CD4-positive, alpha-beta T cell treated with Interferon gamma for 1 hour (primary cell): ENCODE measurements at regions not wholly inside any gene's neighbourhood (a gene's known extent, or its start where the extent isn't known, plus 50 kb on each side); places are given as distances from the start of the nearest gene placed in this dataset.

Source experiments
- DNase-seq: peaks from one replicate; pipeline ENCODE4 v3.0.0-alpha.2; 2020

- no peak for DNase-seq
Measured at GRCh38 chr20:62563561-62563960, 78.7 kb upstream of the SLCO4A1 start.

- DNase-seq = no peak
Measured at GRCh38 chr20:62564456-62565245, 77.7 kb upstream of the SLCO4A1 start.

DNA sequence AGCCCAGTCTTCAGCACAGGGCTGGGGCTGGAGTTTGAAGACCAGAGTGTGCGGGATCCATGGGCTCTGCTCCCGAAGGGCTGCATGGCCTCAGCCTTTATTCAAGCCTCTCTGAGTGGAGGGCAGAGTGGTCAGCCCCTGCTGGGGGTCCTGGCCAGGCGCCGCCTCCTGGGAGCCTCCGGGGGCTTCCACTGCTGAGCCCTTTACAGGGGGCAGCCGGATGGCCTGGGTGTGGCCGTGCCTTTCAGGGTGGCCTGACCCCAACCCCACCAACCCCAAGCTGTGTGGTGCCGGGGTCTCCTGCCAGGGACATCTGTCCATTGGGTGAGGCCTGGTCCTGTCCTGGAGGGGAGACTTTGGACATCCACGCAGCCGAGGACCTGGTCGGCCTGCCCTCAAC lies 76.0 kb upstream of the SLCO4A1 start:
- no peak for DNase-seq

DNA sequence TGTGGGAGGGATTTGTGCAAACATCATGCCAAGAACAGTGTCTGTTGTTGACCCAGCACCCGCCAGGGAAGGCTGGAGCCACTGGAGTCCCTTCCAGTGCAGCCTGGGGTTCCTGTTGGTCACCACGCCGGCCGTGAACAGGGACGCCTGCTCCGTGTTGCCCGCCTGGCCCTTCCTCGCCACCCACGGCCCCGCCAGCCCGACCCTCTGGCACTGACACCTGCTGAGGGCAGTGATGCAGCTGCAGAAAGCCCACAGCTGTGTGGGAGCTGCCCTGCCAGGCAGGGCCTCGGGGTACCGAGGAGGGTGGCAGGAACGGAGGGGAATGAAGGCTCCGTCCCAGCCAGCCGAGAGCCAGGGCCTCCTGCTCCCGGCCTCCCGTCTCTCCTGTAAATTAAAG lies 75.5 kb upstream of the SLCO4A1 start:
- no peak for DNase-seq

- DNase-seq = no peak
Measured at GRCh38 chr20:62567246-62568044, 74.9 kb upstream of the SLCO4A1 start.

DNA sequence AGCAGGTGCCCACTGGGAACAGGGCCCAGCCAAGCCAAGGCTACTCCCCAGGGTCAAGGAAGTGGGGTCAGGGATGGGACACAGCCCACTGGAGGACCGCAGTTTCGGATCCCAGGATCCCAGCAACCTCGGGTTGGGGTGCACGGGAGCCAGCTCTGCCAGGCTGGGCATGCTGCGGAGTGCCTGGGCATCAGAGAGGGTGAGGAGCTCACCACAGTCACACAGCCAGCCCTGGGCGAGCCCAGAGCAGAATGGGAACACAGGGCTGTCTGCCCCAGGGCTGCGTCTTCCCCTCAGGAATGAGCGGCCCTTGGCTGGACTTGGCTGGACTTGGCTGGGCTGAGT lies 74.3 kb upstream of the SLCO4A1 start:
- no peak for DNase-seq

- no peak for DNase-seq
Measured at GRCh38 chr20:62569615-62570014, 72.7 kb upstream of the SLCO4A1 start.

DNA sequence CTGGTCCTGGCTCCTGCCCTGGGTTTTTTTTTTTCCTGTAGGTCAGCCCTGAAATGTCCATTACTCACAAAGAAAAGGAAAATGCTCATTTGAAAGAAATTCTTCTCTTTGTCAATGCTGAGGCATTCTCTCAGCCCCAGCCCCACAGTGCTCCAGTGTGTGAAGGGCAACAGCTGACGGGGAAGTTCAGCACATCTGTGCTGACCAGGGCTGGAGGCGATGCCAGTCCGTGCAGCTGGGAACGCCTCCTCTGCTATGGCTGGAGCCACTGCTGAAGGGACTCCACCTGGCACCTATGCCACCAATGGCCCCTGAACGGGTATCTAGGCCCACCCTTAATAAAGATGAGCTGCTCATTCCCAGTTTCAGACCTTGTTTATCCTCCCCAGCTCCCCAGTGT lies 71.9 kb upstream of the SLCO4A1 start:
- DNase-seq = no peak

GRCh38 chr20:62570897-62571668 lies 71.2 kb upstream of the SLCO4A1 start:
- no peak for DNase-seq

DNA sequence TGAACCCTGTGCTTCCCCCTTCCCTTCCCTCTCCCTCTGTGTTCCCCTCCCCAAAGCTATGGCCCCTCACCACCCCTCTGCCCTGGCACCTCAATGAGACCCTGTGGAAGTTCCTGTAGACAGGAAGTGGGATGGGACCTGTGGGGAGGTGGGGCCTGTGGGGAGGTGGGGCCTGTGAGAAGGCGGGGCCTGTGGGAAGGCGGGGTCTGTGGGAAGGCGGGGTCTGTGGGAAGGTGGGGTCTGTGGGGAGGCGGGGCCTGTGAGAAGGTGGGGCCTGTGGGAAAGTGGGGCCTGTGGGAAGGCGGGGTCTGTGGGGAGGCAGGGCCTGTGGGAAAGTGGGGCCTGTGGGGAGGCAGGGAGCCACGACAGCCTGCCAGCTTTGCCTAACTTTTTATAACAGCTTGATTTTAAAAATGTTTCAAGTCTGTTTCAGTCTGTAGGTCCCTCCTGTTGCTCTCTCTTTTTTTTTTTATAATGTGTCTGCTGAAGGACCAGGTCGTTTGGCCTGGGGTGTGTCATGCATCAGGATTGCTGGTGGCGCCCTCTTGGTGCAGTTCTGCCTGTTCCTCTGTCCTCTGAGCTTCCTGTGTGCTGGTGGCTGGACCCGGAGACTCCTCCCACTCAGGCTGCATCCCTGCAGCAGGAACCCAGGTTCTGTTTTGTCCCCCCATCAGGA lies 70.5 kb upstream of the SLCO4A1 start:
- no peak for DNase-seq

GRCh38 chr20:62572980-62573379 lies 69.3 kb upstream of the SLCO4A1 start:
- DNase-seq = no peak

DNA sequence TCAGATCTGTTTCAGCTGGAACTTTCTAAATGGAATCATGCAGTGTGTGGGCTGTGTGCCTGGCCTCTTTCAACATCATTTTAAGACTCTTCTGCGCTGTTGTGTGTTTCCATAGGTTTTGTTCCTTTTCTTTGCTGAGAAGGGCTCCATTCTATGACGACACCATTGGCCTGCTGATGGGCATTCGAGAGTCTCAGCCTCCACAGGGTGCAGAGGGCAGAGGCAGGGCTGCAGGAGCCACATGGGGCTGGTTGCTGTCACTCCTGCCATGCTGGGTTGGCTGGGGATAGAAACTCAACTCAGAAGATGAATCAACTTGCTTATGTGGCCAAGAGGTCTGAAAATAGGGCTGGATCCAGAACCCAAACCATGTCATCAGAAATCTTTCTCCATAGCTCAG lies 68.5 kb upstream of the SLCO4A1 start:
- no peak for DNase-seq

DNA sequence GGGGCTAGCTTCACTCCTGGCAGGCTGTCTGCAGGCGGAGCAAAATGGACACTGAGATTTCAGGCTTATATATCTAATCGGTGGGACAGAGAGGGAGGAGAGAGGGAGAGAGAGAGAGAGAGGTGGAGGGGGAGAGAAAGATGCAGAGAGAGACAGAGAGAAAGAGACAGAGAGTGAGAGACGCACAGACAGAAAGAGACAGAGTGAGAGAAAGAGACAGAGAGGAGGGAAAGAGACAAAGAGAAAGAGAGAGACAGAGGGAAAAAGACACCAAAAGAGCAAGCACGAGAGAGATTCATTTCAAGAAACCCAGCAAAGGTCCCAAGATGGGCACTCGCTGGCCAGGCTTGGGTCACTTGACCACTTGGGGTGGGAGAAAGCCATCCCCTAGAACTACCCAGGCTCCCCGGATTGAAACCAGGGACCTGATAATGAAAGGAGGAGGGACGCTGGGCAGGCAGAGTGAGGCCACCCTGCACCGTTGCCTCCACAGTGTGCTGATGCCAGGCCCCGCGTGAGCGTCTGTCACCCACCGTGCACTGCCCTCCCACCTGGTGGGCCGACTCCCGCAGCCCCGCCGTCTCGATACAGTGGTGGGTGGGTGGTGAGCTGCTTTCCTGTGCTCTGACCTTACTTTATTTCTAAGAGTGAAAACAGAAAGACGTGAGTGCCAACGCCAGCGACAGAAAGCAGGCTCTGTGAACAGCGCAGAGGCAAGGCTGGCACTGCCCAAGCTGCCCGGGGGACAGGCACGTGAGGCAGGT lies 67.9 kb upstream of the SLCO4A1 start:
- no peak for DNase-seq

- DNase-seq = no peak
Measured at GRCh38 chr20:62575976-62576722, 66.2 kb upstream of the SLCO4A1 start.

GRCh38 chr20:62576815-62577489 lies 65.4 kb upstream of the SLCO4A1 start:
- DNase-seq = no peak

GRCh38 chr20:62577490-62577836 lies 64.8 kb upstream of the SLCO4A1 start:
- no peak for DNase-seq

- no peak for DNase-seq
Measured at GRCh38 chr20:62578294-62578897, 63.9 kb upstream of the SLCO4A1 start.

DNA sequence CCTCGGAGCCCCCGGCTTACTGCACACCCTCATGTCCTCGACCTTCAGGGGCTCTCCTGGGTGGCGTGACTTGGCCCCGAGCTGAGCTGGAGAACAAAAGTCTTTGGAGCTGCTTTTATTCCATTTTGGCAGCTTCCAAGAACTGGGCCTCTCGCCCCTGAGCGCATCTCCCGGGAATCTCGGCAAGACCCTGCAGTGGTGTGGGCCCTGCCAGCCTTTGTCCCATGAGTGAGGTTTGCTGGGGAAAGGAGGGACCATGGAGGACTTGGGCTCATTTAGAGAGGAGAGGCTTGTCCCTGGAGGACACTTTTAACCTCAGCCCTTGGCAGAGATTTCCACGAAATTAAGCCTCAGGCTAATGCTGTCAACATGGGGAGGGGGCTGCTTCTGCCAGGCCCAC lies 62.3 kb upstream of the SLCO4A1 start:
- no peak for DNase-seq

- no peak for DNase-seq
Measured at GRCh38 chr20:62580733-62581132, 61.6 kb upstream of the SLCO4A1 start.

- DNase-seq = no peak
Measured at GRCh38 chr20:62581308-62581707, 61.0 kb upstream of the SLCO4A1 start.

GRCh38 chr20:62581806-62582205 lies 60.5 kb upstream of the SLCO4A1 start:
- no peak for DNase-seq
